Stimulated activated CD4-positive, alpha-beta T cell treated with anti-CD3 and anti-CD28 coated beads, Interleukin-1b, Interleukin-23, amount 100 ng/mL, for 48 hours (primary cell): ENCODE measurements at regions not wholly inside any gene's neighbourhood (a gene's known extent, or its start where the extent isn't known, plus 50 kb on each side); places are given as distances from the start of the nearest gene placed in this dataset.
A peak's percentile ranks its signal among the peaks of the same experiment; 100 is the strongest.

Experiments
- DNase-seq: peaks from one replicate; pipeline ENCODE4 v3.0.0-alpha.2; 2020

- DNase-seq: no peak
Observed at GRCh38 chr9:84393266-84393950, 52.9 kb upstream of the SLC28A3 start.

- no peak for DNase-seq
Observed at GRCh38 chr9:84394036-84394435, 53.5 kb upstream of the SLC28A3 start.

- DNase-seq: peak; percentile 56
Observed at GRCh38 chr9:84397151-84397728, 56.7 kb upstream of the SLC28A3 start.

GRCh38 chr9:84397822-84398221 is 57.3 kb upstream of the SLC28A3 start:
- DNase-seq: no peak

GRCh38 chr9:84402517-84402916 is 62.0 kb upstream of the SLC28A3 start:
- DNase-seq: no peak

GRCh38 chr9:84403288-84403687 is 62.7 kb upstream of the SLC28A3 start:
- DNase-seq: no peak

- no peak for DNase-seq
Observed at GRCh38 chr9:84404095-84404686, 63.6 kb upstream of the SLC28A3 start.

- DNase-seq: no peak
Observed at GRCh38 chr9:84405667-84406066, 65.1 kb upstream of the SLC28A3 start.

- DNase-seq: no peak
Observed at GRCh38 chr9:84408416-84408815, 67.9 kb upstream of the SLC28A3 start.

- DNase-seq: no peak
Observed at GRCh38 chr9:84411683-84412267, 71.2 kb upstream of the SLC28A3 start.

- DNase-seq: no peak
Observed at GRCh38 chr9:84412654-84413053, 72.1 kb upstream of the SLC28A3 start.

GRCh38 chr9:84413301-84413700 is 72.7 kb upstream of the SLC28A3 start:
- no peak for DNase-seq

GRCh38 chr9:84419031-84419602 is 78.6 kb upstream of the SLC28A3 start:
- DNase-seq: no peak

- no peak for DNase-seq
Observed at GRCh38 chr9:84424931-84425330, 84.4 kb upstream of the SLC28A3 start.

- no peak for DNase-seq
Observed at GRCh38 chr9:84432746-84433145, 92.2 kb upstream of the SLC28A3 start.

GRCh38 chr9:84435902-84436301 is 95.3 kb upstream of the SLC28A3 start:
- DNase-seq: no peak

- no peak for DNase-seq
Observed at GRCh38 chr9:84436386-84437109, 96.0 kb upstream of the SLC28A3 start.

GRCh38 chr9:84438391-84438790 is 97.8 kb upstream of the SLC28A3 start:
- no peak for DNase-seq

GRCh38 chr9:84439250-84439649 is 98.7 kb upstream of the SLC28A3 start:
- no peak for DNase-seq

GRCh38 chr9:84442712-84443111 is 102.2 kb upstream of the SLC28A3 start:
- no peak for DNase-seq

- no peak for DNase-seq
Observed at GRCh38 chr9:84445737-84446136, 105.2 kb upstream of the SLC28A3 start.

GRCh38 chr9:84447305-84447704 is 106.7 kb upstream of the SLC28A3 start:
- DNase-seq: no peak

GRCh38 chr9:84450029-84450428 is 109.5 kb upstream of the SLC28A3 start:
- DNase-seq: no peak
